ENCODE measurements at regions not wholly inside any gene's neighbourhood (a gene's known extent, or its start where the extent isn't known, plus 50 kb on each side); places are given as distances from the start of the nearest gene placed in this dataset.

DNA sequence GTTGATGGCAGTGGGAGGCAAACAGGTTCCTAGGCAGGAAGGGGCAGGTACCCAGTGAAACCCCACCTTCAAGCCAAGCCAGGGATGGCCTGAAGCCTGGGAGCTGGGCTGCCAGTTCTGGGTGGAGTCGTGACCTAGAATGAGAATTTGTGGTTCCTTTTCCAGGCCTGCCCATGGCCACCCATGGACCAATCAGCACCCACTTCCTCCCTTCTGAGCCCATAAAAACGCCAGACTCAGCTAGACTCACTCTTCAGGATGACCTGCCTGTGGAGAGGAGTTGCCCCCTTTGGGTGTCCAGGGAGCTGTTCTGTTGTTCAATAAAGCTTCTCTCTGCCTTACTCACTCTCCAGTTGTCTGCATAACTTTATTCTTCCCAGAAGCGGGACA, 144.0 kb upstream of the MRPS30 start (continued):
- TF ChIP-seq AFF4 (CRISPR knock-in tag; IDR thresholded peaks at IDR 0.05; ENCODE audit: borderline replicate concordance) (no peak), ZNF263 (CRISPR knock-in tag; IDR thresholded peaks at IDR 0.05; ENCODE audit: low read depth) (no peak), ZNF232 (CRISPR knock-in tag; IDR thresholded peaks at IDR 0.05) (no peak), ZNF281 (CRISPR knock-in tag; IDR thresholded peaks at IDR 0.05) (no peak), EMX1 (CRISPR knock-in tag; IDR thresholded peaks at IDR 0.05) (no peak), PRDM15 (CRISPR knock-in tag; IDR thresholded peaks at IDR 0.05) (no peak)

DNA sequence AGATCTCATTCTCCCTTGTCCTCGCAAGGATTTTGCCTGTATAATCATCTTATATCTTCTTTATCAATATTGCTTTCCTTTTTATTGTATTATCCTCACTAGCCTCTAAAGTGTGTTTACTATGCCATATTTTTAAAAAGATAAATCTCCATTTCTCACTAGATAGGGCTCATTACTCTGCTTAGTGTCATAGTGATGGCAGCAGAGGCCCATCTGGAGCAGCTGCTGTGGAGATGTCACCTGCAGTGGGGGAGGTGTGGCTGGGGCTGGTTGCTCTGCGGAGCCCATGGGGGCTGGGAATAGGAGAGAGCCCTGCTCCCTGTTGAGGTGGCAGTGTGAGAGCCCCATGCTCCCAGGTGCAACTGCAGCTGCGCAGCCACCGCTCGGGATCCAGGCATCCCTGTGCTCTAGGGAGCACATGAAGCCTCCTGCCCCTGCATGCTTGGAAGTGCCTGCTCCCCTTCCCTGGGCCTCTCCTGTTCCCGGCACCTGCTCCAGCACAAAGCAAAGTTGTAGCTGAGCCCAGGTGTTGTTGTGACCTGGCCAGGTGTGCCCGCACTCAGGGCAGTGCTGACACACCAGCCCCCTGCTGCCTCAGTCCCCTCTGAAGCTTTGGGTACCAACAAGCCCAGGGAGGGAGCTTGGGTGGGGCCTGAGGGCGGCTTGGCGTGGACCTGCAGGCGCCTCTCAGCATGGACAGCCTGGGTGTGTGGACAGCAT, 144.6 kb upstream of the MRPS30 start:
- no peak for DNase-seq (ENCODE audit: low spot score)
- Mint-ChIP-seq H3K4me1 (peaks cover 11% of the 10 kb centered on the region; the same call in 1 of the 2 replicates), H3K27ac (no peak overlapping the region), H3K27me3 (ENCODE audit: low read depth) (peaks cover 2% of the 10 kb centered on the region; the same call in 1 of the 2 replicates), H3K9me3 (peaks cover 22% of the 10 kb centered on the region), H3K36me3 (peaks cover 12% of the 10 kb centered on the region), H3K4me3 (no peak overlapping the region)
- CTCF ChIA-PET, result no interaction called here
- POLR2A ChIA-PET, result no interaction called here
- no peak; the same call in 1 of the 2 replicates for ATAC-seq
- TF ChIP-seq, protein P1, sequence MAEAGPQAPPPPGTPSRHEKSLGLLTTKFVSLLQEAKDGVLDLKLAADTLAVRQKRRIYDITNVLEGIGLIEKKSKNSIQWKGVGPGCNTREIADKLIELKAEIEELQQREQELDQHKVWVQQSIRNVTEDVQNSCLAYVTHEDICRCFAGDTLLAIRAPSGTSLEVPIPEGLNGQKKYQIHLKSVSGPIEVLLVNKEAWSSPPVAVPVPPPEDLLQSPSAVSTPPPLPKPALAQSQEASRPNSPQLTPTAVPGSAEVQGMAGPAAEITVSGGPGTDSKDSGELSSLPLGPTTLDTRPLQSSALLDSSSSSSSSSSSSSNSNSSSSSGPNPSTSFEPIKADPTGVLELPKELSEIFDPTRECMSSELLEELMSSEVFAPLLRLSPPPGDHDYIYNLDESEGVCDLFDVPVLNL (CRISPR knock-in tag; IDR thresholded peaks at IDR 0.05; ENCODE audit: borderline replicate concordance, low read depth), result no peak
- TF ChIP-seq PREB (CRISPR knock-in tag; IDR thresholded peaks at IDR 0.05; ENCODE audit: borderline replicate concordance) (no peak), USF1 (CRISPR knock-in tag; IDR thresholded peaks at IDR 0.05) (no peak), TP53 (CRISPR knock-in tag; IDR thresholded peaks at IDR 0.05) (no peak), ZNF512 (CRISPR knock-in tag; IDR thresholded peaks at IDR 0.05; ENCODE audit: borderline replicate concordance) (no peak), GABPB1 (CRISPR knock-in tag; IDR thresholded peaks at IDR 0.05) (no peak), ESRRA (CRISPR knock-in tag; IDR thresholded peaks at IDR 0.05; ENCODE audit: borderline replicate concordance) (no peak)
- TF ChIP-seq, protein P2, sequence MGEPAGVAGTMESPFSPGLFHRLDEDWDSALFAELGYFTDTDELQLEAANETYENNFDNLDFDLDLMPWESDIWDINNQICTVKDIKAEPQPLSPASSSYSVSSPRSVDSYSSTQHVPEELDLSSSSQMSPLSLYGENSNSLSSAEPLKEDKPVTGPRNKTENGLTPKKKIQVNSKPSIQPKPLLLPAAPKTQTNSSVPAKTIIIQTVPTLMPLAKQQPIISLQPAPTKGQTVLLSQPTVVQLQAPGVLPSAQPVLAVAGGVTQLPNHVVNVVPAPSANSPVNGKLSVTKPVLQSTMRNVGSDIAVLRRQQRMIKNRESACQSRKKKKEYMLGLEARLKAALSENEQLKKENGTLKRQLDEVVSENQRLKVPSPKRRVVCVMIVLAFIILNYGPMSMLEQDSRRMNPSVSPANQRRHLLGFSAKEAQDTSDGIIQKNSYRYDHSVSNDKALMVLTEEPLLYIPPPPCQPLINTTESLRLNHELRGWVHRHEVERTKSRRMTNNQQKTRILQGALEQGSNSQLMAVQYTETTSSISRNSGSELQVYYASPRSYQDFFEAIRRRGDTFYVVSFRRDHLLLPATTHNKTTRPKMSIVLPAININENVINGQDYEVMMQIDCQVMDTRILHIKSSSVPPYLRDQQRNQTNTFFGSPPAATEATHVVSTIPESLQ (CRISPR knock-in tag; IDR thresholded peaks at IDR 0.05), result no peak
